ENCODE measurements at regions not wholly inside any gene's neighbourhood (a gene's known extent, or its start where the extent isn't known, plus 50 kb on each side); places are given as distances from the start of the nearest gene placed in this dataset.

DNA sequence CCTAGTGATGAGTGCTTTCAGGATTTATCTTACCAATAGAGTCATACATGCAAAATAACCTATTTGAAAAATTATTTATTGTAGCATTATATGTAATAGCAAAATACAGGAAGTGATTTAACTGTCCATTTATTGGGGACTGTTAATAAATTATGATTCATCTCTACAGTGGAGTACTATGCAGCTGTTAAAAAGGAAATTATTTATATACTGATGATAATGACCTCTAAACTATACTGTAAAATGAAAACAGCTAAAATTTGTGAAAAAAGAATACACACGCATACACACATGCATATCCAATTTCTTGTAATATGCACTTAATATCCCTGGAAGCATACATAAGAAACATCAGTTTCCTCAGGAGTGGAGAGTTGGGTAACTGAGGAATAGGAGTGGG is 58.0 kb upstream of the PALM2AKAP2 start:
- TF ChIP-seq, protein P1, sequence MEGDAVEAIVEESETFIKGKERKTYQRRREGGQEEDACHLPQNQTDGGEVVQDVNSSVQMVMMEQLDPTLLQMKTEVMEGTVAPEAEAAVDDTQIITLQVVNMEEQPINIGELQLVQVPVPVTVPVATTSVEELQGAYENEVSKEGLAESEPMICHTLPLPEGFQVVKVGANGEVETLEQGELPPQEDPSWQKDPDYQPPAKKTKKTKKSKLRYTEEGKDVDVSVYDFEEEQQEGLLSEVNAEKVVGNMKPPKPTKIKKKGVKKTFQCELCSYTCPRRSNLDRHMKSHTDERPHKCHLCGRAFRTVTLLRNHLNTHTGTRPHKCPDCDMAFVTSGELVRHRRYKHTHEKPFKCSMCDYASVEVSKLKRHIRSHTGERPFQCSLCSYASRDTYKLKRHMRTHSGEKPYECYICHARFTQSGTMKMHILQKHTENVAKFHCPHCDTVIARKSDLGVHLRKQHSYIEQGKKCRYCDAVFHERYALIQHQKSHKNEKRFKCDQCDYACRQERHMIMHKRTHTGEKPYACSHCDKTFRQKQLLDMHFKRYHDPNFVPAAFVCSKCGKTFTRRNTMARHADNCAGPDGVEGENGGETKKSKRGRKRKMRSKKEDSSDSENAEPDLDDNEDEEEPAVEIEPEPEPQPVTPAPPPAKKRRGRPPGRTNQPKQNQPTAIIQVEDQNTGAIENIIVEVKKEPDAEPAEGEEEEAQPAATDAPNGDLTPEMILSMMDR (conservative IDR thresholded peaks at IDR 0.05; ENCODE audit: low read depth, low read length): no peak
- H3K4me3 ChIP-seq (ENCODE audit: low read depth, low read length): no peak overlapping the region
- DNase-seq (ENCODE audit: low read depth): no peak

DNA sequence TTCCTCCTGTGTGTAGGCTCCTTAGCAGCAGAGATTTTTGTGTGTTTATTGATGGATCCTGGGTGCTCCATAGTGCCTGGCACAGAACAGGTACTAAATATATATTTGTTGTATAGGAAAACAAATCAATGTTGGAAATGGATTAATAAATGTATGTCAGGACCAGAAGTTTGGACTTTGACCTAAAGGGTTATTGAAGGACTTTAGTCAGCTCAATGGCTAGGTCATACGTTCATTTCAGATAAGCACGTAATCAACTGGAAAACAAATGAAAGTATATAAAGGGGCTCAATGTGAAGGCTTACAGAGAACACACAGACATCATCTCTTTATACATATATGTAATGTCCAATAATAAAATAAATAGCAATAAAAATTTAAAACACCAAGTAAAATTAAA is 56.2 kb upstream of the PALM2AKAP2 start:
- TF ChIP-seq, protein P1 (conservative IDR thresholded peaks at IDR 0.05; ENCODE audit: low read depth, low read length): no peak
- no peak overlapping the region for H3K4me3 ChIP-seq (ENCODE audit: low read depth, low read length)
- DNase-seq (ENCODE audit: low read depth): no peak

DNA sequence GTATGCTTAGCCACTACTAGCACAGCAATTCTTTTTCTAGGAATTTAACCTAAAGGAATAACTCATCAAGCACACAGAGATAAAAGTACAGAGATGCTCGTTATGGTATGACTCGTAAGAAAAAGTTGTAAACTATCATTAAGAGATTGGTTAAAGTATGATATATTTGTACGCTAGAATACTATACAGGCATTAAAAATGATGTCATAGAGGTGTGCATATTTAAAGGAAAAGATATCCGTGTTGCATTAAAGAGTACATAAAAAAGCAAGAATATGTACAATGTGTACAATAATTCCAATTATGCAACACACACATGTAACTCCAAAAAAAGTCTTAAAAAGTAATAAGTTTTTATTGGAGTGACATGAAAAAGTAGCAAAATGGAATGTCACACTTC is 54.5 kb upstream of the PALM2AKAP2 start:
- no peak for DNase-seq (ENCODE audit: low read depth)
- H3K4me3 ChIP-seq (ENCODE audit: low read depth, low read length): no peak overlapping the region
- TF ChIP-seq, protein P1 (conservative IDR thresholded peaks at IDR 0.05; ENCODE audit: low read depth, low read length): no peak

DNA sequence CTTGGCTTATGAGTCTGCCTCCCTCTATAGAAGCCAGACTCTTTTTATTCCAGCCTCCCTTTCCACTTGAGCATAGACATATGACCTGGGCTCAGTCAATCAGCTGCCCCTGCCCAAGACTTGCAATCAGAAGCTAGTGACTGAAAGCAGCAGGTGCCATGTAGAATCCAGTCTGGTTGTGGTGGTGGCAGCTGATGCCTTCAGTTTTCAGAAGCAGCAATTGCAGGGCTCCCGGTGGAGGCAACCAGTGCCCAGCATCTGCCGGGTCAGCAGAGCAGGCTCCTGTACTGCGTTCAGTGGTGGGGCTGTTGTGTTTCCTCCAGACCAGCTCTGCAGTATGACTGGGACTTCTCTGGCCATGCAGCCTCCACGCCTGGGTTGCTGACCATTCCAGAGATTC is 53.9 kb upstream of the PALM2AKAP2 start:
- H3K4me3 ChIP-seq (ENCODE audit: low read depth, low read length): no peak overlapping the region
- no peak for DNase-seq (ENCODE audit: low read depth)
- TF ChIP-seq, protein P1 (conservative IDR thresholded peaks at IDR 0.05; ENCODE audit: low read depth, low read length): no peak

DNA sequence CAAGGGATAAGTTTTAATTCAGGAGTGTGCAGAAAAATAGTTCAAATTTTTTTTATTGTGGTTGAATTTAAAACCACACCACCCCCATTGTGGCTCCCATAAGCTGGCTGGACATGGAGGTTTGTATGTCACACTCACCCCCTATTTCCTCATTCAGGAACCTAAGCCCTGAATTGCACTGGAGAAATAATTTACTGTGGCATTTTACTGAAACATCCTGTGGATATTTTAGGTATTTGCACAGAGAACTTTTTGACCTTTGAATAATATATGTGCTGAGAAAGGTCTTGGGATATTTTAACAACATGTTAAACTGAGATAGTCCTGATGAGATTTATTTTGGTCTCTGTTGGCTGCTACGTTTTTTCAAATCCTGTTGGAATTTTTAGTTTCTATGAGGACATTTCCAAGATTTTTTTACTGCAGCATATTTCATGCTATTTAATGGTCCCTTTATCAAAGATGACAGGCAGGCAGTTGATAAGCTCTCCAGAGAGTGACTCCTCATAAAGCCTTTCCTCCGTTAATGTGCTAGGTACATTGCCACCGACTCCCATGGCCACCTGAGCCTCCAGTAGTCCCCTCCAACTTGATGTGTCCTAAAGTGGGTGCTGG is 51.2 kb upstream of the PALM2AKAP2 start:
- TF ChIP-seq, protein P1 (conservative IDR thresholded peaks at IDR 0.05; ENCODE audit: low read depth, low read length): no peak
- H3K4me3 ChIP-seq (ENCODE audit: low read depth, low read length): no peak overlapping the region
- DNase-seq (ENCODE audit: low read depth): no peak

DNA sequence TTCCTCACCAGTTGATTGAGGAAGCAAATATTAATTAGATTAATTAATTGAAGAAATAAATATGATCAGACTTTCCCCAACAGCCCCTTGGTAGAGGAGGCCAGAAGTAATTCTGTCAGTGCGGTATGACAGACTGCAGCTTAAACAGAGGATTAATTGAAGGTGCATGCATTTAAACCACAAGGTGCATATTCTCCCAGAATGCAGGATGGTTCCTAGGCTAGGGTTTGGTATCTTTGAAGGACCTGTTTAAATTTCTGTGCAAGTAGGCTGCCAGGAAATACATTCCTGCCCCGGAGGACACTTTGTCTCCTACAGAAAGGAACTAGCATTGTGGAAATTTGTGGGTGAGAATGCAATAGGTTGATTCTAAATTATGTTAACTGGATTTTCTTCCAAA is 50.5 kb upstream of the PALM2AKAP2 start:
- no peak overlapping the region for H3K4me3 ChIP-seq (ENCODE audit: low read depth, low read length)
- no peak for DNase-seq (ENCODE audit: low read depth)
- TF ChIP-seq, protein P1 (conservative IDR thresholded peaks at IDR 0.05; ENCODE audit: low read depth, low read length): no peak
